ENCODE measurements at regions not wholly inside any gene's neighbourhood (a gene's known extent, or its start where the extent isn't known, plus 50 kb on each side); places are given as distances from the start of the nearest gene placed in this dataset.

- TF ChIP-seq CTCF (IDR thresholded peaks at IDR 0.05) (no peak), POLR2AphosphoS5 (IDR thresholded peaks at IDR 0.05; ENCODE audit: insufficient read depth in 1 of 2, low read depth in 1 of 2) (no peak)
These were observed 413.3 kb downstream of the MAFB start for GRCh38 chr20:40275738-40276137.
